H9 (cell line): ENCODE measurements at regions not wholly inside any gene's neighbourhood (a gene's known extent, or its start where the extent isn't known, plus 50 kb on each side); places are given as distances from the start of the nearest gene placed in this dataset.

Source experiments
- DNase-seq: peaks from one replicate; pipeline ENCODE4 v3.0.0-alpha.2; 2017
- H2AFZ ChIP-seq: one replicate; pipeline ENCODE4 v1.6.1; 2013; ENCODE audit warnings: mild to moderate bottlenecking, low read length, control low read depth, moderate library complexity
- H2AK5ac ChIP-seq: 2 replicates; pipeline ENCODE4 v1.6.1; 2013; ENCODE audit warnings: low read length, control low read depth, mixed read lengths; ENCODE audit not compliant: insufficient read length
- H2BK120ac ChIP-seq: one replicate; pipeline ENCODE4 v1.6.1; 2013; ENCODE audit warnings: low read depth, mild to moderate bottlenecking, low read length, control low read depth, inconsistent platforms; ENCODE audit not compliant: poor library complexity, severe bottlenecking
- H2BK12ac ChIP-seq: 2 replicates; pipeline ENCODE4 v1.6.1; 2013; ENCODE audit warnings: low read length, control low read depth, mixed read lengths, low read depth; ENCODE audit not compliant: insufficient read length
- H2BK15ac ChIP-seq: 2 replicates; pipeline ENCODE4 v1.6.1; 2013; ENCODE audit warnings: low read depth, low read length, control low read depth
- H2BK20ac ChIP-seq: one replicate; pipeline ENCODE4 v1.6.1; 2013; ENCODE audit warnings: low read depth, mild to moderate bottlenecking, low read length, control low read depth, inconsistent platforms; ENCODE audit not compliant: poor library complexity, severe bottlenecking
- H2BK5ac ChIP-seq: 2 replicates; pipeline ENCODE4 v1.6.1; 2013; ENCODE audit warnings: low read length, control low read depth, mixed read lengths; ENCODE audit not compliant: insufficient read length
- H3K14ac ChIP-seq: 2 replicates; pipeline ENCODE4 v1.6.1; 2013; ENCODE audit warnings: low read length, control low read depth; ENCODE audit not compliant: insufficient read depth
- H3K18ac ChIP-seq: 2 replicates; pipeline ENCODE4 v1.6.1; 2013; ENCODE audit warnings: low read depth, mild to moderate bottlenecking, mixed read lengths, low read length, control low read depth; ENCODE audit not compliant: insufficient read length
- H3K23ac ChIP-seq: 2 replicates; pipeline ENCODE4 v1.6.1; 2013; ENCODE audit warnings: low read length, control low read depth, mixed read lengths, low read depth; ENCODE audit not compliant: insufficient read length
- H3K23me2 ChIP-seq: 2 replicates; pipeline ENCODE4 v1.6.1; 2013; ENCODE audit warnings: low read depth, mild to moderate bottlenecking, mixed read lengths, low read length, control low read depth; ENCODE audit not compliant: insufficient read length, poor library complexity, severe bottlenecking
- H3K27ac ChIP-seq: 2 replicates; pipeline ENCODE4 v1.5.1; 2013; ENCODE audit warnings: low read length, control low read depth, mixed read lengths, low read depth; ENCODE audit not compliant: insufficient read length
- H3K27me3 ChIP-seq: 2 replicates; pipeline ENCODE4 v1.6.1; 2013; ENCODE audit warnings: low read length, control low read depth, inconsistent platforms; ENCODE audit not compliant: insufficient read depth
- H3K4ac ChIP-seq: 2 replicates; pipeline ENCODE4 v1.6.1; 2013; ENCODE audit warnings: low read depth, mild to moderate bottlenecking, control low read depth, inconsistent platforms, low read length, moderate library complexity
- H3K4me1 ChIP-seq: 2 replicates; pipeline ENCODE4 v1.6.1; 2013; ENCODE audit warnings: low read length, control low read depth, inconsistent platforms; ENCODE audit not compliant: insufficient read depth
- H3K4me2 ChIP-seq: 2 replicates; pipeline ENCODE4 v1.6.1; 2013; ENCODE audit warnings: low read length, control low read depth, mixed read lengths; ENCODE audit not compliant: insufficient read length, insufficient read depth
- H3K56ac ChIP-seq: 2 replicates; pipeline ENCODE4 v1.6.1; 2013; ENCODE audit warnings: low read depth, mild to moderate bottlenecking, mixed read lengths, low read length, control low read depth; ENCODE audit not compliant: insufficient read length
- H3K79me1 ChIP-seq: 2 replicates; pipeline ENCODE4 v1.6.1; 2013; ENCODE audit warnings: low read depth, mild to moderate bottlenecking, moderate library complexity, low read length, control low read depth, inconsistent platforms; ENCODE audit not compliant: insufficient read depth, poor library complexity, severe bottlenecking
- H3K79me2 ChIP-seq: 2 replicates; pipeline ENCODE4 v1.6.1; 2013; ENCODE audit warnings: low read length, control low read depth, inconsistent platforms; ENCODE audit not compliant: insufficient read depth
- H3K9ac ChIP-seq: 2 replicates; pipeline ENCODE4 v1.6.1; 2013; ENCODE audit warnings: low read length, control low read depth, mixed read lengths; ENCODE audit not compliant: insufficient read length; ENCODE audit errors: extremely low read depth
- H3K9me3 ChIP-seq: one replicate; pipeline ENCODE4 v1.6.1; 2013; ENCODE audit warnings: low read depth, low read length, inconsistent platforms; ENCODE audit not compliant: control insufficient read depth
- H3T11ph ChIP-seq: one replicate; pipeline ENCODE4 v1.6.1; 2013; ENCODE audit warnings: mild to moderate bottlenecking, low read length, control low read depth, inconsistent platforms
- H4K20me1 ChIP-seq: one replicate; pipeline ENCODE4 v1.6.1; 2013; ENCODE audit not compliant: control insufficient read depth, insufficient read length, insufficient read depth
- H4K5ac ChIP-seq: 2 replicates; pipeline ENCODE4 v1.6.1; 2013; ENCODE audit warnings: low read depth, mild to moderate bottlenecking, mixed read lengths, low read length, control low read depth; ENCODE audit not compliant: insufficient read length
- H4K8ac ChIP-seq: replicated peaks from 2 replicates; pipeline ENCODE4 v1.6.1; 2013; ENCODE audit warnings: low read length, control low read depth, mixed read lengths, low read depth; ENCODE audit not compliant: insufficient read length
- H4K91ac ChIP-seq: 2 replicates; pipeline ENCODE4 v1.6.1; 2013; ENCODE audit warnings: low read depth, mild to moderate bottlenecking, moderate library complexity, mixed read lengths, low read length, control low read depth; ENCODE audit not compliant: insufficient read length
- H3K27ac Mint-ChIP-seq, 3 experiments: 2 replicates in 2 of 3; 3 replicates in 1 of 3; pipeline ENCODE4 v1.8.0; 2020 to 2021; ENCODE audit warnings: mixed read lengths in 3 of 3, mild to moderate bottlenecking in 1 of 3, moderate library complexity in 1 of 3
- H3K27me3 Mint-ChIP-seq: 2 replicates; pipeline ENCODE4 v1.8.0; 2021; ENCODE audit warnings: low read depth, mild to moderate bottlenecking, moderate library complexity, mixed read lengths
- H3K36me3 Mint-ChIP-seq, 3 experiments: 2 replicates in 2 of 3; 3 replicates in 1 of 3; pipeline ENCODE4 v1.8.0; 2020 to 2021; ENCODE audit warnings: low read depth in 3 of 3, mixed read lengths in 3 of 3; ENCODE audit not compliant: insufficient read depth in 1 of 3
- H3K4me1 Mint-ChIP-seq, 2 experiments: 2 replicates each; pipeline ENCODE4 v1.8.0; 2020; ENCODE audit warnings: mixed read lengths in 2 of 2
- H3K4me3 Mint-ChIP-seq, 2 experiments: 2 replicates in 1 of 2; 3 replicates in 1 of 2; pipeline ENCODE4 v1.8.0; 2020 to 2021; ENCODE audit warnings: mild to moderate bottlenecking in 2 of 2, mixed read lengths in 2 of 2, moderate library complexity in 1 of 2
- H3K9me3 Mint-ChIP-seq, 2 experiments: 2 replicates in 1 of 2; 3 replicates in 1 of 2; pipeline ENCODE4 v1.8.0; 2020; ENCODE audit warnings: mild to moderate bottlenecking in 2 of 2, mixed read lengths in 2 of 2, moderate library complexity in 1 of 2
- WGBS: extraction: QIAGEN DNeasy Blood & Tissue Kit; methylation state at CpG from one replicate; pipeline ENCODE4 v1.1.7; 2013; ENCODE audit warnings: missing lambda C conversion rate, low lambda C conversion rate, mixed read lengths; ENCODE audit not compliant: insufficient read length; ENCODE audit errors: extremely low coverage; 5-methylcytosine and 5-hydroxymethylcytosine counted together
- TF ChIP-seq, protein P1 (sequence below): fragments of 200-600 bp; sonication (generic); conservative IDR thresholded peaks from 3 replicates; pipeline ENCODE4 v1.8.0; 2021; ENCODE audit warnings: antibody characterized with exemption, mild to moderate bottlenecking

DNA sequence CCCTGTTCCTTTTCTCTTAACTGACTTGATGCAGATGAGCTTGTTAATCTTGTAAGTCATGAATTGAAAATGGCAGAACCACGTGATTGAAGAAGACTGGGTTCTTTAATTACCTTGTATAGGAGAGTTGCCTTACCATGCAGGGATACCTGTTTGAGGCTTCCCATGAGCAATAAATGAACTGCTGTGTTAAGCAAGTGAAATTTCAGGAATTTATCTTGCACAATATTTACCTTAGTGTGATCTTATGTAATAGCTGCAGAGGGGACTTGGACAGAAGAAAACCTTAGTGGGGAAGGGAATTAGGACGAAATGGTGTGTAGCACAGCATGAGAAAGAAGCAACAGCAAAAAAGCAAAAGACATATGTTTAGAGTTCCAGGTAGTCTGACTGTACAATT lies 384.0 kb upstream of the TMEFF2 start:
- no peak overlapping the region for H3K4ac ChIP-seq
- H3K23me2 ChIP-seq = no peaks in the 10 kb centered on the region

More for the DNA sequence above, 384.0 kb upstream of the TMEFF2 start:
- Histone ChIP-seq H3K23ac (no peak overlapping the region), H2BK12ac (no peak overlapping the region), H2BK5ac (no peak overlapping the region), H2AK5ac (no peak overlapping the region), H2BK15ac (no peak overlapping the region), H4K20me1 (no peaks in the 10 kb centered on the region), H3K18ac (no peak overlapping the region), H3K27me3 (no peaks in the 10 kb centered on the region), H3K27ac (no peak overlapping the region), H3K14ac (no peak overlapping the region), H3K9me3 (no peaks in the 10 kb centered on the region), H3K56ac (no peak overlapping the region), H4K91ac (no peak overlapping the region), H2AFZ (no peak overlapping the region), H3K4me1 (no peaks in the 10 kb centered on the region), H3K79me2 (no peaks in the 10 kb centered on the region), H3K79me1 (no peaks in the 10 kb centered on the region), H4K8ac (no peak overlapping the region), H3T11ph (no peak overlapping the region), H2BK20ac (no peak overlapping the region), H3K9ac (no peak overlapping the region), H4K5ac (no peak overlapping the region), H2BK120ac (no peak overlapping the region), H3K4me2 (no peak overlapping the region)
- H3K27me3 Mint-ChIP-seq = no peaks in the 10 kb centered on the region
- no peak overlapping the region for H3K27ac Mint-ChIP-seq
- H3K4me3 Mint-ChIP-seq = no peak overlapping the region
- TF ChIP-seq, protein P1, sequence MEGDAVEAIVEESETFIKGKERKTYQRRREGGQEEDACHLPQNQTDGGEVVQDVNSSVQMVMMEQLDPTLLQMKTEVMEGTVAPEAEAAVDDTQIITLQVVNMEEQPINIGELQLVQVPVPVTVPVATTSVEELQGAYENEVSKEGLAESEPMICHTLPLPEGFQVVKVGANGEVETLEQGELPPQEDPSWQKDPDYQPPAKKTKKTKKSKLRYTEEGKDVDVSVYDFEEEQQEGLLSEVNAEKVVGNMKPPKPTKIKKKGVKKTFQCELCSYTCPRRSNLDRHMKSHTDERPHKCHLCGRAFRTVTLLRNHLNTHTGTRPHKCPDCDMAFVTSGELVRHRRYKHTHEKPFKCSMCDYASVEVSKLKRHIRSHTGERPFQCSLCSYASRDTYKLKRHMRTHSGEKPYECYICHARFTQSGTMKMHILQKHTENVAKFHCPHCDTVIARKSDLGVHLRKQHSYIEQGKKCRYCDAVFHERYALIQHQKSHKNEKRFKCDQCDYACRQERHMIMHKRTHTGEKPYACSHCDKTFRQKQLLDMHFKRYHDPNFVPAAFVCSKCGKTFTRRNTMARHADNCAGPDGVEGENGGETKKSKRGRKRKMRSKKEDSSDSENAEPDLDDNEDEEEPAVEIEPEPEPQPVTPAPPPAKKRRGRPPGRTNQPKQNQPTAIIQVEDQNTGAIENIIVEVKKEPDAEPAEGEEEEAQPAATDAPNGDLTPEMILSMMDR = no peak
- no peaks in the 10 kb centered on the region for H3K36me3 Mint-ChIP-seq
- no peaks in the 10 kb centered on the region for H3K9me3 Mint-ChIP-seq
- DNase-seq = no peak
- H3K4me1 Mint-ChIP-seq = no peaks in the 10 kb centered on the region
- no CpG with 5 or more reads among the region's 2 CpGs for WGBS
